ENCODE measurements at regions not wholly inside any gene's neighbourhood (a gene's known extent, or its start where the extent isn't known, plus 50 kb on each side); places are given as distances from the start of the nearest gene placed in this dataset.

DNA sequence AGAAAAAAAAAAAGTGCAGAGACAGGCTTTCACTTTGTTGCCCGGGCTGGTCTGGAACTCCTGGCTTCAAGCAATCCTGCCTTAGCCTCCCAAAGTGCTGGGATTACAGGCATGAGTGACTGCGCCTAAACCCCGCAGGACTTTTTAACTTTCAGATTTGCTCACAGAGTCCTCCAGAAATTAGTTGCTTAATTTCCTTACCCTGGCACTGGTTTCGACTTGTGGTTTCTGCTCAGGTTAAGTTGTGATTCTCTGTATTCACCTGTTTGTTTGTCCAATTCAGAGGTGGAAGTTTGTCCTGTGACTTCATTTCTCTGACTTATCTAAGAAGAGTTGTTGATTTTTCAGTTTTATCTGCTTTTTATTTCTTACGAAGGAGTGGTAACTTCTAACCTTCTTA, 238.1 kb downstream of the TMEM182 start:
- TF ChIP-seq, protein P1, sequence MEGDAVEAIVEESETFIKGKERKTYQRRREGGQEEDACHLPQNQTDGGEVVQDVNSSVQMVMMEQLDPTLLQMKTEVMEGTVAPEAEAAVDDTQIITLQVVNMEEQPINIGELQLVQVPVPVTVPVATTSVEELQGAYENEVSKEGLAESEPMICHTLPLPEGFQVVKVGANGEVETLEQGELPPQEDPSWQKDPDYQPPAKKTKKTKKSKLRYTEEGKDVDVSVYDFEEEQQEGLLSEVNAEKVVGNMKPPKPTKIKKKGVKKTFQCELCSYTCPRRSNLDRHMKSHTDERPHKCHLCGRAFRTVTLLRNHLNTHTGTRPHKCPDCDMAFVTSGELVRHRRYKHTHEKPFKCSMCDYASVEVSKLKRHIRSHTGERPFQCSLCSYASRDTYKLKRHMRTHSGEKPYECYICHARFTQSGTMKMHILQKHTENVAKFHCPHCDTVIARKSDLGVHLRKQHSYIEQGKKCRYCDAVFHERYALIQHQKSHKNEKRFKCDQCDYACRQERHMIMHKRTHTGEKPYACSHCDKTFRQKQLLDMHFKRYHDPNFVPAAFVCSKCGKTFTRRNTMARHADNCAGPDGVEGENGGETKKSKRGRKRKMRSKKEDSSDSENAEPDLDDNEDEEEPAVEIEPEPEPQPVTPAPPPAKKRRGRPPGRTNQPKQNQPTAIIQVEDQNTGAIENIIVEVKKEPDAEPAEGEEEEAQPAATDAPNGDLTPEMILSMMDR (IDR thresholded peaks at IDR 0.05), result no peak
- TF ChIP-seq POLR2AphosphoS5 (IDR thresholded peaks at IDR 0.05) (no peak), POLR2A (IDR thresholded peaks at IDR 0.05) (no peak)
